ENCODE measurements at regions not wholly inside any gene's neighbourhood (a gene's known extent, or its start where the extent isn't known, plus 50 kb on each side); places are given as distances from the start of the nearest gene placed in this dataset.
"Not testable (repeated sequence)": the region's sequence is repeated elsewhere in the genome, so short reads cannot be mapped to it uniquely, and the experiment has no call there.

DNA sequence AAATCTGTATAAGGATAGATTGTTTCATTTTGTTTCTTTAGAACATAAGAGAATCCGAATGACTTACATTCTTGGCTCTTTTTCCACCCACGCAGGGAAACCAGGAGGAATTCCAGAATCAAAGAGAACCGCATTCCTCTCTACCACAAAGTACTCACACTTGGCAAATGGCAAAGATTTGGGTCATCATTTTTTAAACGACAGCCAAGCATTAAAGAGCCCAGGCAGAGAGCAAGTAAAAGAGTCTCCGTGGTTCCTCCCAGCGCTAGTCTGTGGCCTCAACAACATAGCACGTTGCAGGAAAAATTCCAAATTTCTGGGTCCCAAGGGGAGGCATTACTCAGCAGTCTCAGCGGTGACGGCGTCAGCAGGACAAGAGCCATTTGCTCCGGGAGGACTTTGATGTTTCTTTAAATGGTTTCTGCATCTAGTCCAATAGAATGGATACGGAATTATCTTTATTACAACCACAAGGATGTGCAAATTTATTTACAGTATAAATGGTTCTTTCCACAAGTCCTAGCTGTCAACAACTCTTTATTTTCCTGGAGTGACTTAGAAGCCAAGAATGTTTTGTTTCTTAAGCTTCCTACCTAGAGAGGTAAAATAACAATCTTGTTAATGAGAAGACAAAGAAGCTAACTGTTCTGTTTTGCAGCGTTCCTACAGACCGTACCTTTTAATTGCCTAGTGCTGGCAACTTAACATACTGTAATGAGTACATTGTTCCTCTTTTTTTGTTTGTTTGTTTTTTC, 232.5 kb downstream of the SKIDA1 start:
- DNase-seq (ENCODE audit: low read depth) = peak; percentile 99

DNA sequence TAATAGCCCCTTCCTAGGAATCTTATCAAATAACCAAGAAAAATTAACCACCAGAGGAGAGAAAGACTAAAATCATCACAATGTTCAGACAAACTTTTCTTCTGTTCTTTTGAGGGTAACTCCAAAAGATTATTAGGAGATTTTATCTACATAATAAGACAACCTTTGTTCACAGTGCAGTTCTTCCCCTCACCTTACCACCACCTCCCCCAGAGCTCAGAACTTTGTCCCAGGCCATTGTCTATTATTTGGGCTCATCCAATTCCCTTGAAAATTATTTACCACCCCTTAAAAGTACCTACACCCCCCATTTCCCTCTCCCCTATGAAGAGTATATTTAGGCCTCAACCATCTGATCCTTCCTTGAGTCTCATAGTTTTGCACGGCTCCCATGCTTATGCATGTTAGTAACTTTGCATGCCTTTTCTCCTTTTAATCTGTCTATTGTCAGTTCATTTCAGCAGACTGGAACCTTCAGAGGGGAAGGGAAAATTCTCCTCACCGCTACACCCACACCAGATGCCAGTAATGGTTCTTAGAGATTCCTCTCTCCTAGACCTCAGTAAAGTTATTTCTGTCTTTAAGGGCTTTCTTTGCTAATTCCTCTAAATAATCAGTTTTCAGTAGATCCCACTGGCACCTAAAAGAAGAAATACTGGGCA, 234.9 kb downstream of the SKIDA1 start:
- DNase-seq (ENCODE audit: low read depth) = no peak

DNA sequence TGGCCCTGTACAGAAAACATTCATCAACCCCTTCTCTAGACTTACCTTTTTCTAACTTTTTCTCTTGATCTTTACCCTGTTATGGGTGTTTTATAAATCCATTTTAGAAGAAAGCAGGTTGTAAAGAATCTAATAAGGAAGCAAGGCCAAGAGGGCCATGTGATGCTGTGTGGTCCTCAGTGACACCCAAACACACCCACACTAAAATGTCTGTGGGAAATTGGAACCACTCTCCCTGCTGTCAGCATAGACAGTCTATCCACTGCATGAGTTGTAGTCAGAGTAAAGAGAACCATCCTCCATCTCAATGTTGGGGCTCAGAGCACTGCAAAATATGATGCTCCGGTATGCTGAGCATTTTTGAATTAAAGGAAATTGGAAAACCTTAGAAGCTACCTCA, 235.5 kb downstream of the SKIDA1 start:
- DNase-seq (ENCODE audit: low read depth) = no peak

DNA sequence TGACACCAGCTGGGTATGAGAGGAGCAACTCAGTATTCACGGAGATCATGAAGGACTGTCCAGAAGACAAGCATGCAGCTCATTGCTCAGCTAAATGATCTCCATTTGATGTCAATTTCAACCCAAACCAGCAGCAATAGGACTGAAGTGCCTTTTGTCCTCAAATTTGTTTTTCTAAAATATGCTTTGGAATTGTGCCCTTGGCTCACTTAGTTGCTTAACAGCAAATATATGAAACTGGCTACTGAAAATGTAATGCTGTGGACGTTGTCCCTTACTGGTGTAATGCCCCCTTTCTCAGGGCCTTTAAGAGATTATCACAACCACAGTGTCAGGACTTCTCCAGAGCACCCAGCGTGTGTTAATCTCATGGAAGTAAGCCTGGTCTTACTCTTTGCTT, 236.2 kb downstream of the SKIDA1 start:
- no peak for DNase-seq (ENCODE audit: low read depth)

DNA sequence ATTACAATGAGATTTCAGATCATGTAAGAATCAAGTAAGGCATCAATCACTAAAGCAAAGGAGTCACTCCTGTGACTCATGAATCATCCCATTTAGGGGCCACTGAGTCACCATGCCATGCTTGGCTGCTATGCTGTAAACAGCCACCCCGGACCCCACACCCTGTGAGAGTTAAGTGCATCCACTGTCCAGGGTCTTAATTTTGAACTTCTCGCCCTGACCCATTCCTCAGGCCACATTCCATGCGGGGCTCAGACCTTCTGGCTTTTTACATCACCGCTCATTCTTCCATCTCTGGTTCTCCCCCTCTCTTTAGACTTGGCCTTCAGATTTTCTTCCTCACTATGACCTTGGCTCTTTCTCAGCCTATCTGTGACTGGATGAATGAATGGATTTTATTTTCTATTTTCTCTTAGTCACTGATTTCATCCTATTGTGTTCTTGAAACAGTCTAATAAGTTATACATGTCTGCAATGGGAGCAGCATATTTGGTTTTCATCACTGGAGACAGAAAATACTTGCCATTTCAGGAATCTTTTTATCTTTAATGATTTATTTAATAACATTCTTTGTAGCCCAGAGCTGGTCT, 239.6 kb downstream of the SKIDA1 start:
- DNase-seq (ENCODE audit: low read depth) = peak; percentile 24

DNA sequence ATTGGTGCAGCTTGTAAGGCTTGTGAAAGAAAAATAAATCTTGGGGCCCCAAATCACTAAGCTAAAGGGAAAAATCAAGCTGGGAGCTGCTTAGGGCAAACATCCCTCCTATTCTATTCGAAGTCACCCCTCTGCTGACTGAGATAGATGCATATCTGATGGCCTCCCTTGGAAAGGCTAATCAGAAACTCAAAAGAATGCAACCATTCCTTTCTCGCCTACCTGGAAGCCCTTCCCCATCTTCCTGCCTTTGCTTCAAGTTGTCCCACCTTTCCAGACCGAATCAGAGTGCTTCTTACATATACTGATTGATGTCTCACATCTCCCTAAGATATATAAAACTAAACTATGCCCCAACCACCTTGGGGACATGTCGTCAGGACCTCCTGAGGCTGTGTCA, 240.3 kb downstream of the SKIDA1 start:
- DNase-seq (ENCODE audit: low read depth) = no peak

DNA sequence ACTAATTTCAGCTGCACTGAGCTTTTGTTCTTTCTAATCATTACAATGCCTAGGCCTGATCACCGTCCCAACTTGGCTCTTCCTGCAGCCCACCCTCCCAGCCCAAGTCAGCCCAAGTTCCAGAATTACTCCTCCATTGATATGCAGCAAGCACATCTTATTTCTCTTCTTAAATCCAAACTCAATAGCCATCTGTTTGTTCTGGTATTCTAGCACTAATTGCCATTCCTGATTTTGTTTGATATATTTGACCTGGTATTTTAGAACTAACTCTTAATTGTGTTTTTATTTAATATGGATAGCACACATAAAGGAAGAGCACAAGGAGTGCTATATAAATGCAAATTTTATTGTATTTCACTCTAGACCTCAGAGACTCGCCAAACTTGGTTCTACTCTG, 241.2 kb downstream of the SKIDA1 start:
- DNase-seq (ENCODE audit: low read depth) = no peak

DNA sequence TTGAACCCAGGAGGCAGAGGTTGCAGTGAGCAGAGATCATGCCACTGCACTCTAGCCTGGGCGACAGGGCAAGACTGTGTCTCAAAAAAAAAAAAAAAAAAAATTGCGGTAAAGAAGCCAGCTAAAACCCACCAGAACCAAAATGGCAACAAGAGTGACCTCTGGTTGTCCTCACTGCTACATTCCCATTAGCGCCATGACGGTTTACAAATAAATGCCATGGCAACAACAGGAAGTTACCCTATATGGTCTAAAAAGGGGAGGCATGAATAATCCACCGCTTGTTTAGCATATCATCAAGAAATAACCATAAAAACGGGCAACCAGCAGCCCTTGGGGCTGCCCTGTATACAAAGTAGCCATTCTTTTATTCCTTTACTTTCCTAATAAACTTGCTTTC, 242.4 kb downstream of the SKIDA1 start:
- not testable (repeated sequence) for DNase-seq (ENCODE audit: low read depth)

DNA sequence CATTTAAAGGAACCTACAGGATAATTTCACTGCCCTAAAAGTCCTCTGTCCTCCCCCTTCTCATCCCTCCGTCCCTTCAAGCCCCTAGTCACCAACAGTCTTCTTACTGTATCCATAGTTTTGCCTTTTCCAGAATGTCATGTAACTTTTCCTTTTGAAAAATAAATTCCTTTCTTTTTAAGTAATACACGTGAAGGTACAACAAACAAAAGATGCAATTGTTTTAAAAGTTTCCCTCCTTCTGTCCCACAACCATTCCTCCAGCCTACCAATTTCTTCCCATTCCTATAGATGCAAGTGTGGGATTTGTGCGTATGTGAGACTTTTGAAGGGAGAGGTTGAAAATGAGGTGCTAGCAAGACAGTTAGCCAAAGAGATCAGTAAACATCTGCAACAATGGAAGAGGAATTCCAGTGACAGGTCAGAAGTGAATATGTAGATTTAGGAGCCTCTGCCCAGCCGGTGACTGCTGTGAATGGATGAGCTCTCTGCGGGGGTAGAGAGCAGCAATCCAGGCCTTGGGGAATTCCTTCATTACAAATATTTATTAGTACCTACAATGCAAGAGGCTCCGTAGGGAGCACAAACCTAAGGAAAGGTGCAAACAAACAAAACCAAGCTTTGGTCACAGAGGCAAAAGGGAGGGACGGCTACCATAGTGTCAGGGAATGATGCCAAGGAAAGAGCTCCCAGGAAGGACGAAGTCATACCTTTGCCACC, 243.6 kb downstream of the SKIDA1 start:
- DNase-seq (ENCODE audit: low read depth) = no peak

DNA sequence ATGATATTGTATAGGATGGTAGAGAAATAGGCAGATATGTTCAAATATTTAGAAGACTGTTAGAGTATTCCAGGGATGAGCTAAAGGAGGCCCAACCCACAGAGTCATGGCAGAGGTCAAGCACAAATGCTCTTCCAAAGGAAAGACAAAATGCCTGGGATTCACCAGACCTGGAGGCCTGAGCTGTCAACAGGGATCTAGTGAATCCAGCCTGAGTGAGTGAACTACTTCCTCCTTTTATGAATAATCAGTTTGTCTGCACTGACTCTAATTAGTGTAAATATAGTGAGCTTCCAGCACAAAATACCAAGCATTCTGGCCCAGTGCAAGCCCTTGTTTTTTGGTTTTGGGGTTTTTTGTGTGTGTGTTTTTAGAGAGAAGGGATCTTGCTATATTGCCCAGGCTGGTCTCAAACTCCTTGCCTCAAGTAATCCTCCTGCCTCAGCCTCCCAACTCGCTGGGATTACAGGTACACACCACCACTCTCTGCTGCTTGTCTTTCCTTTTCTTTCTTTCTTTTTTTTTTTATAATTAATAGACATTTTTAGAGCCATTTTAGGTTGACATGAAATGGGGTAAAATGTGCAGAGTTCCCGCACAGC, 244.4 kb downstream of the SKIDA1 start:
- no peak for DNase-seq (ENCODE audit: low read depth)

DNA sequence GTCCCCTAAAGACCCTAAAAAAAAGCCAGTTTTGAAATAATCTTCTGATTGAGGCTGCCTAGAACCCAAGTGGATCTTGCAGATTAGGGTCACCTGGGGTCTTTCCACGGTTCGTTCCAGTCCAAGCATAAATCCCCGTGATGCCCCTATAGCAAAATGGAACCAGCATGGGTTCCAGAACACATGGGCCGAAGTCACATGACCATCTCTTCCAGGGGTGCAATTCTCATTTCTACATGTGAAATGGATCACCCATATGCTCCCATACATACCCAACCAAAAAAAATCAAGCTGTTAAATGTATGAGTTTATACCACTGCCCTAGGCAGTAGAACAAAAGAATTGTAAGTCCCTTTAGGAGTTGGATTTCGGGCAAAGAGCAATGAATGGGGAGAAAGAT, 245.4 kb downstream of the SKIDA1 start:
- no peak for DNase-seq (ENCODE audit: low read depth)

DNA sequence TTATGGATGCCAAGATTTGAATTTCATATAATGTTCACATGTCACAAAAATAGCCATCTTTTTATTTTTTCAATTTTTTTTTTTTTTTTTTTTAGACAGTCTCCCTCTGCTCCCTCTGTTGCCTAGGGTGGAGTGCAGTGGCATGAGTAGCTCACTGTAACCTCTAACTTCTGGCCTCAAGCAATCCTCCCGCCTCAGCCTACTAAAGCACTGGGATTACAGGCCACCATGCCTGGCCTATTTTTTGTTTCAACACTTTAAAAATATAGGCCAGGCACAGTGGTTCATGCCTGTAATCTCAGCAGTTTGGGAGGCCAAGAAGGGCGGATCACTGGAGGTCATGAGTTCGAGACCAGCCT, 246.3 kb downstream of the SKIDA1 start:
- no peak for DNase-seq (ENCODE audit: low read depth)

DNA sequence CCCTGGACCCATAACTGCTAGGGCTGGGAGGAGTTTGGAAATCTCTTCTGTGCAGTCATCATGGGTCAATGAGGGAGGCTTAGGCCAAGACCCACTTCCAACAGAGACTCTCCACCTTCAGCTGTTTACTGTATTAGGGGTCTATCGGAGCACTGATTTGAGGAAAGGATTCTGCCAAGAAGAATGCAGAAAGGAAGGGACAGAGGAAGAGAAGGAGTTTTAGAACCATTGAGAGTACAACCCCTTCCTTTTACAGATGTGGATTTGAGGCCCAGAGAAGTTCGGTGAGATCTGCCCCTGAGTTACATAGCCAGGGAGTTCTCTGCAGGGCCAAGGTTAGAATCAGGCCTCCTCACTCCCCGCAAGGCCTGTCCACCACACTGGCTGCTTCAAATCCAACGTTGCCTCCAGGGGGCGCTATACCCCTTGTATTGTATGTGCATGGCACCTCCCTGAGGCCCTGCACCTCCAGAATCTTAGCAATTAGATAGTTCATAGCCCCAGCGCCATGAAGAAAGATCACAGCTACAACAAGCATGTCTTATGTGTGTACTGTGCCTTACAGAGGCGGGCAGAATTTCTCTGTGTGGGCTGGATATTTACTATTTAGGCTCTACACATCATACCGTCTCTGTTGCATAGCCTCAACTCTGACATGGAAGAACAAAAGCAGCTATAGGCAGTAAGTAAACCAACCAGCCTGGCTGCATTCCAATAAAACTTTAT, 246.8 kb downstream of the SKIDA1 start:
- DNase-seq (ENCODE audit: low read depth) = peak; percentile 91

DNA sequence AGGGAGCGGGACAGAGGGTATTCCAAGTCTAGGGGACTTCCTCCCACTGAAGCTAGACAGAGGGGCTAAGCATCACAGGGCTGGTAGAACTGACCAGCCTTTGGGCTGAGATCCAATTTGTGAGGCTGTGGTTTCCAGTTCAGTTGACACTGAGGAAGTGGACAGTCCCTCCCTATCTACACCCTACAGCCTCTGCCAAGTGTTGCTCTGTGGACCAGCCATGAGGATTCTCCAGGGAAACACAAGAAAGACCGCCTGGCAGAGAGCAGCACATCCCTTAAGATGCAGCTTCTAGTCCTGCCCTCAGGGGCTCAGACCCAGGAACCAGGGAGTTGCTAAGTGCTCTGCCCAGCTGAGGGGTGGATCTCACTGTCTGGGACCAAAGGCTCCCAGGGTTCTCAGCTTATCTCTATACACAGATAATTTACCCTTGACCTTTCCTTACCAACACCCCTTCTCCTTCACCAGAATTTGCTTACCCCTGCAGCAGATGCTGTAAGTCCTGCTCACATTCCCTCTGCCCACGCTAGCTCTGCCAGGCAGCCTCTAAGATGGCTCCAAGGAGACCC, 252.0 kb downstream of the SKIDA1 start:
- DNase-seq (ENCODE audit: low read depth) = no peak

DNA sequence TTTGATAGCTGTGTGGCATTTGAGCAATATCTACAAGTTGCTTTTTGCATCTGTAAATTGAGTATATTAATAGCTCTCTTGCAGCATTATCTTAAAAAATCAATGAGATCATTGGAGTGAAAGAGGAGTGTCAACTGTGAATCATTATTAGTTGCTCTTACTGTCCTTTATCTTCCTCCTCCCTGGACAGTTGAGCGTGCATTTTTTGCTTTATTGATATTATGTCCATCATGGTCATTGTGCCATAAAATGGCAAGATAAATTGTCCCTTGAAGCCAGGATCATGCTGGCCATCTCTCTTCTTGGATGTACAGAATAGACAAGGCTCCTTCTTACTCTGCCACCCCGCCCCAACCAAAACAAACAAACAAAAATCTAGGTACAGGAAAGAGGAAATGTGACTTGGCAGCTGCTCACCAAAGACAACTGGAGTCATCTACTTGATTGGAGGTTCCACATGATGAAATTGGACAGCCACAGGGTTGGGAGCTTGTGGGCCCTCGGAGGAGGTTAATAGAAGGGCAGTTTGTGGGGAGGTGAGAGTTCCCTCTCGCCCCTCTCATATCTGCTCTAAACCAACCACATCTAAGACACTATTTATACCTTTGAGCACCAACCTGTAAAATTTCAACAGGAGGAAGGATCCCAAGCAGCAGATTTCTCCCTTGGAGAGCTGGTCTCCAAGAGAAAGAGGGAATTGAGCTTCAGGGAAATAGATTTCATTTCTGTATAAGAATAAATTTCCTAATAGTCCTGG, 252.7 kb downstream of the SKIDA1 start:
- no peak for DNase-seq (ENCODE audit: low read depth)

DNA sequence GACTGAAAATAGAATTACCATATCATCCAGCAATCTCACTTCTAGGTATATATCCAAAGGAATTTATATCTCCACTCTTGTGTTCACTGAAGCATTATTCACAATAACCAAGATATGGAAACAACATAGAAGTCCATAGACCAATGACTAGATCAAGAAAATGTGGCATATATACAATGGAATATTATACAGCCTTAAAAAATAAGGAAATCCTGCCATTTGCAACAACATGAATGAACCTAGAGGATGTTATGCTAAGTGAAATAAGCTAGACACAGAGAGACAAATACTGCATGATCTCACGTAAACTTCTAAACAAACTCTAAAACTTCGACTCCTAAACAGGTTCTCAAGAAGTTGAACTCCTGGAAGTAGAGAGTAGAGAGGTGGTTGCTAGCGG, 254.5 kb downstream of the SKIDA1 start:
- DNase-seq (ENCODE audit: low read depth) = no peak

DNA sequence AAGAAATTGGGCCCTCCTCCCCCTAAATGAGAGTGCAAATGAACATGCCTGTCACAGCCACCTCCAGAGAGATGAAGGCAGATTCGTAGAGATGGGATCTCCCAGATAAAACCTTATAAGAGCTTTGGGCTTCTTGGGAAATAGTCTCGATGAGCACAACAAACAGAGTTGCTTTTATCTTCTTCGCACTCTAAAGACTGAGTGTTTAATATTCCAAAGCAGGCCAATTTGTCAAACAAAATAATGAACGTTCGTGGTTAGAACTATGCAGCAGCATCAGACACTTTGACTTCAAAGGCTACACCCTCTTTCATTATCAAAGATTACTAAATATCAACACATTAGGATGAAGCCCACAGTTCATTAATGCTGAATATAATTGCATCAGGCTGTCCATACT, 256.2 kb downstream of the SKIDA1 start:
- no peak for DNase-seq (ENCODE audit: low read depth)

DNA sequence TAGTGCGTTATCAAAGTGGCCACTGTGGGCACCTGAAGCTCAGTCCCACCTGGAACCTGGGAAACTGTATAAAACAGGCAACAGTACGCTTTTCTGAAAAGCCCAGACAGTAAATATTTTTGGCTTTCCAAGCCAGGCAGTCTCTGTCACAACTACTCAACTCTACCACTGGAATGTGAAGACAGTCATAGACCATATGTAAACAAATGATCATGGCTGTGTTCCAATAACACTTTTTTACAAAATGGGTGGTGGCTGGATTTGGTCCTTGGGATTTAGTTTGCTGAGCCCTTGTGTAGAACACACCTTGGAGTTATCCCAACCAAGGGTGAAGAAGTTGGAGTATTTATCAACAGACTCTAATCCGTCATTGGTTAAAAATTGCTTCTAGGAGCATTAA, 259.9 kb downstream of the SKIDA1 start:
- peak; percentile 68 for DNase-seq (ENCODE audit: low read depth)

DNA sequence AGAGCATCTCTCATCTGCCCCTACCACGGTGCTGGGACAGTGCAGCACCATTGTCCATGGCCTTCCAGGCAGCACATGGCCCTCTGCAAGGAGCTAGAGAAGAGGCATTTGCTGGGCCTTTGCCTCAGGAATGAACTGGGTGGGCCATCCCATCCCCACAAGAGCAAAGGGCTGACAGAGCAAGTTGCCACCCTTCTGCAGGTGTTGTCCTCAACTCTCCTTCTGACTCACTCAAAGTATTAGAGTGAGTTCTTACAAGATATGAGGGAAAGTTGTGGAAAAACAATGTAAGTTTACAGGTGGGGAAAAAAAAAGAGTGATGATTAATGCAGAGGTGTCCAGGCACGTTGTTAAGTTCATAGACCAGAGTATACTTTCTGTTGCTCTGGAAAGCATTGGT, 261.2 kb downstream of the SKIDA1 start:
- no peak for DNase-seq (ENCODE audit: low read depth)

DNA sequence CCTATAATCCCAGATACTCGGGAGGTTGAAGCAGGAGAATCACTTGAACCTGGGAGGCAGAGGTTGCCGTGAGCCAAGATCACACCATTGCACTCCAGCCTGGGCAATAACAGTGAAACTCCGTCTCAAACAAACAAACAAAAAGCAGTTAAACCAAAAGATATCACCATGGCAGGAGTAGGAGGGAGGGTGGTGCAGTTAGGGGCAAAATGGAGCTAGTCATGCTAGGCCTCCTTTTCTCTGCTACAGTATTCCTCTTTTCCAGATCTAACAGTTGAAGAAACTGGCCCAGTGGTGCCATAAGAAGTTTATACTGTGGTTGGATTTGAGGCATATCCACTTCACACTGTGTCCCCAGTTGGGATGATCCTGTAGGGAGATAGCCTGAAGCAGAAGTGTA, 261.6 kb downstream of the SKIDA1 start:
- DNase-seq (ENCODE audit: low read depth) = no peak
